ENCODE measurements at regions not wholly inside any gene's neighbourhood (a gene's known extent, or its start where the extent isn't known, plus 50 kb on each side); places are given as distances from the start of the nearest gene placed in this dataset.
A peak's percentile ranks its signal among the peaks of the same experiment; 100 is the strongest.

GRCh38 chr5:44695259-44695658 lies 113.5 kb upstream of the MRPS30 start:
- H3K27me3 Mint-ChIP-seq (ENCODE audit: insufficient read depth, unreplicated experiment): no peaks in the 10 kb centered on the region
- no peak overlapping the region for H3K27ac Mint-ChIP-seq (ENCODE audit: unreplicated experiment)
- POLR2A ChIA-PET: no interaction called here

GRCh38 chr5:44691802-44692201 lies 116.9 kb upstream of the MRPS30 start:
- BruUV-seq (replicated peaks): no TSS peak
- Histone ChIP-seq H3K9me3 (no peaks in the 10 kb centered on the region), H3K4me3 (ENCODE audit: low read depth, low read length) (no peak overlapping the region), H3K27me3 (replicated peaks; ENCODE audit: control insufficient read depth, insufficient read depth, low read length) (no peaks in the 10 kb centered on the region), H3K36me3 (ENCODE audit: control insufficient read depth, insufficient read depth, low read length) (no peaks in the 10 kb centered on the region), H3K4me1 (peaks cover 14% of the 10 kb centered on the region)
- Mint-ChIP-seq H3K27me3 (ENCODE audit: insufficient read depth, unreplicated experiment) (no peaks in the 10 kb centered on the region), H3K27ac (ENCODE audit: unreplicated experiment) (peak overlapping the region; percentile 10), H3K4me1 (ENCODE audit: low read depth, unreplicated experiment) (no peaks in the 10 kb centered on the region), H3K36me3 (ENCODE audit: insufficient read depth, unreplicated experiment) (no peaks in the 10 kb centered on the region), H3K4me3 (ENCODE audit: unreplicated experiment) (no peak overlapping the region), H3K9me3 (ENCODE audit: unreplicated experiment) (peaks cover 18% of the 10 kb centered on the region)
- TF ChIP-seq CTCF (IDR thresholded peaks at IDR 0.05; ENCODE audit: insufficient read depth in 1 of 2, low read depth in 1 of 2, low read length in 1 of 2, severe bottlenecking in 1 of 2, unreplicated experiment in 1 of 2): no peak
- intact Hi-C loops (cut with micrococcal nuclease; ENCODE audit: unreplicated experiment): loop anchor here (5.0 kb wide), 1 partner anchor 155 kb away; no protein-coding TSS in a partner anchor
- DNase-seq: peak in 1 of 2 experiments; percentile 47
- POLR2A ChIA-PET: no interaction called here
- CTCF ChIA-PET: no interaction called here

More at GRCh38 chr5:44695259-44695658, 113.5 kb upstream of the MRPS30 start:
- H3K9me3 ChIP-seq: no peaks in the 10 kb centered on the region
- peaks cover 14% of the 10 kb centered on the region for H3K4me1 ChIP-seq
- intact Hi-C loops (cut with micrococcal nuclease; ENCODE audit: unreplicated experiment): no loop called here
- no peak overlapping the region for H3K4me3 ChIP-seq (ENCODE audit: low read depth, low read length)
- no peaks in the 10 kb centered on the region for H3K9me3 Mint-ChIP-seq (ENCODE audit: unreplicated experiment)
- DNase-seq: no peak
- no peak for TF ChIP-seq CTCF (IDR thresholded peaks at IDR 0.05; ENCODE audit: insufficient read depth in 1 of 2, low read depth in 1 of 2, low read length in 1 of 2, severe bottlenecking in 1 of 2, unreplicated experiment in 1 of 2)
- H3K4me1 Mint-ChIP-seq (ENCODE audit: low read depth, unreplicated experiment): no peaks in the 10 kb centered on the region
- CTCF ChIA-PET: no interaction called here
- H3K36me3 ChIP-seq (ENCODE audit: control insufficient read depth, insufficient read depth, low read length): no peaks in the 10 kb centered on the region
- BruUV-seq (replicated peaks): no TSS peak
- no peaks in the 10 kb centered on the region for H3K27me3 ChIP-seq (replicated peaks; ENCODE audit: control insufficient read depth, insufficient read depth, low read length)
- H3K36me3 Mint-ChIP-seq (ENCODE audit: insufficient read depth, unreplicated experiment): no peaks in the 10 kb centered on the region
- H3K4me3 Mint-ChIP-seq (ENCODE audit: unreplicated experiment): no peak overlapping the region

- DNase-seq: no peak
- Mint-ChIP-seq H3K27ac (ENCODE audit: unreplicated experiment) (no peak overlapping the region), H3K4me3 (ENCODE audit: unreplicated experiment) (no peak overlapping the region), H3K4me1 (ENCODE audit: low read depth, unreplicated experiment) (no peaks in the 10 kb centered on the region), H3K9me3 (ENCODE audit: unreplicated experiment) (no peaks in the 10 kb centered on the region), H3K27me3 (ENCODE audit: insufficient read depth, unreplicated experiment) (no peaks in the 10 kb centered on the region), H3K36me3 (ENCODE audit: insufficient read depth, unreplicated experiment) (no peaks in the 10 kb centered on the region)
- no peak for TF ChIP-seq CTCF (IDR thresholded peaks at IDR 0.05; ENCODE audit: insufficient read depth in 1 of 2, low read depth in 1 of 2, low read length in 1 of 2, severe bottlenecking in 1 of 2, unreplicated experiment in 1 of 2)
- no peaks in the 10 kb centered on the region for H3K36me3 ChIP-seq (ENCODE audit: control insufficient read depth, insufficient read depth, low read length)
- no TSS peak for BruUV-seq (replicated peaks)
- H3K27me3 ChIP-seq (replicated peaks; ENCODE audit: control insufficient read depth, insufficient read depth, low read length): no peaks in the 10 kb centered on the region
- intact Hi-C loops (cut with micrococcal nuclease; ENCODE audit: unreplicated experiment): no loop called here
- no peaks in the 10 kb centered on the region for H3K4me1 ChIP-seq
- H3K9me3 ChIP-seq: no peaks in the 10 kb centered on the region
- H3K4me3 ChIP-seq (ENCODE audit: low read depth, low read length): no peak overlapping the region
- ChIA-PET POLR2A (no interaction called here), CTCF (no interaction called here)
These were observed 126.8 kb upstream of the MRPS30 start for GRCh38 chr5:44681906-44682305.

All from Caco-2 (cell line).